GM23338 (cell line): ENCODE measurements at regions not wholly inside any gene's neighbourhood (a gene's known extent, or its start where the extent isn't known, plus 50 kb on each side); places are given as distances from the start of the nearest gene placed in this dataset.

Source experiments
- ATAC-seq: fragments of 200-7000 bp; cut with Tn5 transposase; 3 replicates; pipeline ENCODE4 v1.9.1; 2020
- DNase-seq: peaks from one replicate; pipeline ENCODE4 v3.0.0-alpha.2; 2015; ENCODE audit warnings: low spot score
- H2AFZ ChIP-seq: fragments of 200-600 bp; sonication (generic); 2 replicates; pipeline ENCODE4 v1.8.0; 2016; ENCODE audit warnings: antibody characterized with exemption, mild to moderate bottlenecking, moderate library complexity
- H3F3A ChIP-seq: fragments of 200-600 bp; sonication (generic); replicated peaks from 2 replicates; pipeline ENCODE4 v1.8.0; 2017; ENCODE audit warnings: antibody characterized with exemption, mixed run types, low read depth
- H3K27ac ChIP-seq: fragments of 200-600 bp; sonication (generic); 2 replicates; pipeline ENCODE4 v1.6.1; 2016; ENCODE audit warnings: low read depth
- H3K27me3 ChIP-seq: fragments of 200-600 bp; sonication (generic); 2 replicates; pipeline ENCODE4 v1.8.0; 2016; ENCODE audit warnings: mild to moderate bottlenecking, mixed run types, moderate library complexity; ENCODE audit not compliant: insufficient read depth
- H3K36me3 ChIP-seq: fragments of 200-600 bp; sonication (generic); 2 replicates; pipeline ENCODE4 v1.8.0; 2016; ENCODE audit warnings: mild to moderate bottlenecking; ENCODE audit not compliant: insufficient read depth
- H3K4me1 ChIP-seq: fragments of 200-600 bp; sonication (generic); 2 replicates; pipeline ENCODE4 v1.8.0; 2016; ENCODE audit warnings: mild to moderate bottlenecking, moderate library complexity; ENCODE audit not compliant: insufficient read depth
- H3K4me2 ChIP-seq: fragments of 200-600 bp; sonication (generic); 2 replicates; pipeline ENCODE4 v1.7.1; 2017; ENCODE audit warnings: mixed run types
- H3K4me3 ChIP-seq: fragments of 200-600 bp; sonication (generic); 2 replicates; pipeline ENCODE4 v1.6.1; 2016; ENCODE audit warnings: mixed run types
- H3K79me2 ChIP-seq: fragments of 200-600 bp; sonication (generic); replicated peaks from 2 replicates; pipeline ENCODE4 v1.8.0; 2017; ENCODE audit warnings: mild to moderate bottlenecking; ENCODE audit not compliant: insufficient read depth
- H3K9me2 ChIP-seq: fragments of 200-600 bp; sonication (generic); 2 replicates; pipeline ENCODE4 v1.8.0; 2017; ENCODE audit not compliant: insufficient read depth
- H4K20me1 ChIP-seq: fragments of 200-600 bp; sonication (generic); replicated peaks from 2 replicates; pipeline ENCODE4 v1.8.0; 2017; ENCODE audit warnings: mild to moderate bottlenecking; ENCODE audit not compliant: insufficient read depth
- H3K27ac Mint-ChIP-seq: 2 replicates; pipeline ENCODE4 v1.8.0; 2020; ENCODE audit warnings: inconsistent platforms, mild to moderate bottlenecking, moderate library complexity, mixed read lengths
- H3K27me3 Mint-ChIP-seq: 3 replicates; pipeline ENCODE4 v1.8.0; 2022; ENCODE audit warnings: low read depth, mild to moderate bottlenecking, moderate library complexity, mixed read lengths, inconsistent platforms; ENCODE audit not compliant: insufficient read depth, poor library complexity
- H3K36me3 Mint-ChIP-seq: 3 replicates; pipeline ENCODE4 v1.8.0; 2021; ENCODE audit warnings: low read depth, mild to moderate bottlenecking, inconsistent platforms, moderate library complexity, mixed read lengths
- H3K4me1 Mint-ChIP-seq: 3 replicates; pipeline ENCODE4 v1.8.0; 2020; ENCODE audit warnings: mild to moderate bottlenecking, inconsistent platforms, mixed read lengths
- H3K4me3 Mint-ChIP-seq: 3 replicates; pipeline ENCODE4 v1.8.0; 2021; ENCODE audit warnings: moderate library complexity, mild to moderate bottlenecking, inconsistent platforms, mixed read lengths
- H3K9me3 Mint-ChIP-seq: 3 replicates; pipeline ENCODE4 v1.8.0; 2020; ENCODE audit warnings: moderate library complexity, mild to moderate bottlenecking, inconsistent platforms, mixed read lengths
- CREB1 ChIP-seq: fragments of 250-450 bp; sonication (Bioruptor Pico); IDR thresholded peaks from 2 replicates; pipeline ENCODE4 v1.5.0; 2020; ENCODE audit warnings: low read depth, mild to moderate bottlenecking, moderate library complexity
- CTCF ChIP-seq, 2 experiments: fragments of 200-600 bp in 1 of 2; sonication (generic) in 1 of 2; conservative IDR thresholded peaks; 2 replicates each; pipeline versions ENCODE4 v1.5.1 to v1.6.1; 2016 to 2017; ENCODE audit warnings: antibody characterized with exemption in 2 of 2, low read depth in 2 of 2, mild to moderate bottlenecking in 2 of 2, moderate library complexity in 1 of 2
- ETS1 ChIP-seq: IDR thresholded peaks from 2 replicates; pipeline ENCODE4 v1.6.1; 2016; ENCODE audit warnings: antibody characterized with exemption
- EZH2 ChIP-seq: fragments of 200-600 bp; sonication (generic); IDR thresholded peaks from one replicate; pipeline ENCODE4 v1.8.0; 2017; ENCODE audit warnings: antibody characterized with exemption, mild to moderate bottlenecking, low read depth; ENCODE audit not compliant: unreplicated experiment
- EZH2phosphoT487 ChIP-seq: fragments of 200-600 bp; sonication (generic); IDR thresholded peaks from one replicate; pipeline ENCODE4 v1.8.1; 2018; ENCODE audit warnings: antibody characterized with exemption; ENCODE audit not compliant: unreplicated experiment
- JUNB ChIP-seq: IDR thresholded peaks from one replicate; pipeline ENCODE4 v1.6.1; 2016; ENCODE audit warnings: antibody characterized with exemption; ENCODE audit not compliant: unreplicated experiment
- NANOG ChIP-seq: IDR thresholded peaks from 2 replicates; pipeline ENCODE4 v1.6.1; 2016; ENCODE audit warnings: antibody characterized with exemption, borderline replicate concordance
- POLR2AphosphoS5 ChIP-seq: IDR thresholded peaks from 2 replicates; pipeline ENCODE4 v1.6.1; 2016; ENCODE audit warnings: antibody characterized with exemption, low read depth
- REST ChIP-seq: IDR thresholded peaks from one replicate; pipeline ENCODE4 v1.6.1; 2018; ENCODE audit warnings: antibody characterized with exemption; ENCODE audit not compliant: unreplicated experiment
- STAT1 ChIP-seq: IDR thresholded peaks from one replicate; pipeline ENCODE4 v1.6.1; 2016; ENCODE audit warnings: antibody characterized with exemption; ENCODE audit not compliant: unreplicated experiment
- ZNF114 ChIP-seq: fragments of 250-450 bp; sonication (Bioruptor Pico); IDR thresholded peaks from 2 replicates; pipeline ENCODE4 v1.5.0; 2020; ENCODE audit warnings: mild to moderate bottlenecking, moderate library complexity
- ZNF331 ChIP-seq: fragments of 250-450 bp; sonication (Bioruptor Pico); IDR thresholded peaks from 2 replicates; pipeline ENCODE4 v1.5.0; 2020; ENCODE audit warnings: low read depth, mild to moderate bottlenecking, moderate library complexity
- ZNF462 ChIP-seq: fragments of 250-450 bp; sonication (Bioruptor Pico); IDR thresholded peaks from 2 replicates; pipeline ENCODE4 v1.5.0; 2020; ENCODE audit warnings: mild to moderate bottlenecking, moderate library complexity

GRCh38 chr2:65737452-65738011 lies 305.1 kb upstream of the SPRED2 start:
- H3K27me3 Mint-ChIP-seq = peaks cover 2% of the 10 kb centered on the region
- H3K9me3 Mint-ChIP-seq = no peaks in the 10 kb centered on the region; the same call in 2 of the 3 replicates
- H3K4me3 Mint-ChIP-seq = no peak overlapping the region
- TF ChIP-seq ZNF114 (CRISPR knock-in tag) (no peak), EZH2phosphoT487 (no peak), JUNB (no peak), ETS1 (no peak), REST (no peak), EZH2 (no peak), NANOG (no peak), ZNF462 (CRISPR knock-in tag) (no peak), STAT1 (no peak), CREB1 (CRISPR knock-in tag) (no peak), CTCF (conservative IDR thresholded peaks at IDR 0.05; ENCODE audit: low read depth in 2 of 2) (no peak), ZNF331 (CRISPR knock-in tag) (no peak), POLR2AphosphoS5 (no peak)
- H3K79me2 ChIP-seq = no peaks in the 10 kb centered on the region
- no peaks in the 10 kb centered on the region for H3K4me1 ChIP-seq
- H3K27me3 ChIP-seq = no peaks in the 10 kb centered on the region
- no peak overlapping the region for H3K27ac ChIP-seq
- no peak for DNase-seq
- H3K36me3 Mint-ChIP-seq = no peaks in the 10 kb centered on the region
- no peaks in the 10 kb centered on the region for H3K4me1 Mint-ChIP-seq
- 0 out of 2 replicates have a peak overlapping the region, but pooled peaks have one; percentile 45 for H2AFZ ChIP-seq
- no peak overlapping the region for H3K4me2 ChIP-seq
- no peaks in the 10 kb centered on the region for H3F3A ChIP-seq
- H3K36me3 ChIP-seq = no peaks in the 10 kb centered on the region
- H4K20me1 ChIP-seq = no peaks in the 10 kb centered on the region
- H3K4me3 ChIP-seq = no peak overlapping the region
- H3K9me2 ChIP-seq = peaks cover 17% of the 10 kb centered on the region; the same call in 1 of the 2 replicates
- no peak overlapping the region for H3K27ac Mint-ChIP-seq
- no peak for ATAC-seq
